ENCODE measurements at regions not wholly inside any gene's neighbourhood (a gene's known extent, or its start where the extent isn't known, plus 50 kb on each side); places are given as distances from the start of the nearest gene placed in this dataset.

DNA sequence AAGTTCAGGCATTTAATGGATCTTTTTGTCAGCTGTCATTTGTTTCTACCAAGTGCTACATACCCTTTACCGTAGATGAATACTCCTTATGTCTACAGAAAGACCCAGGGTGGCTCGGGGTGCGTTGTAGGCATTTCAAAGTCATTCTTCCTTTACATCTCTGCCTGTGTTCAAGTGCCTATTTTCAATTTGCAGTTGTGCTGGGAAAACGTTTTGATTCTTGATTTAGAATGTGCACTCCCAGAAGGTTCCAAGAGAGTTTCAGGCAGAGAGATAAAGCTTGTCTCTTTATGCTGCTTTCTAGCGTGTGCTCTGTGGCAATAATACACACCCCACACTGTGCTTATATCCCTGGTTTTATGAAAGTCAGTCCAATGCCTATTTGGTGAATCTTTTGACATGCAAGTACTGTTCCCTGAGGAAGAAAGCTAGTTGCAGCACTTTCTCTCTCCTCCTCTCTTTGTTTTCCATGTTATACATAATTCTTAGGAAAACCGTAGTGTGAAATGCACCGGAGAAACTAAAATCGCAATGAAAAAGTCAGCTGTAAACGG, 828.1 kb upstream of the ZNF608 start:
- peaks cover 5% of the 10 kb centered on the region for H3K4me1 ChIP-seq (ENCODE audit: control insufficient read depth, insufficient read depth, low read length)
- WGBS (ENCODE audit: insufficient coverage), result no CpG with 5 or more reads among the region's 9 CpGs
- peak overlapping the region; percentile 26 for H3K27ac ChIP-seq (ENCODE audit: low read depth, low read length)
- H3K4me3 ChIP-seq (ENCODE audit: low read depth, low read length), result no peak overlapping the region
- no peaks in the 10 kb centered on the region for H3K36me3 ChIP-seq (ENCODE audit: control insufficient read depth, insufficient read depth, low read length)
- peak in 2 of 6 donors; percentile 45 to 83 for DNase-seq (ENCODE audit: low read depth in 4 of 6, low spot score in 6 of 6)
- H3K9me3 ChIP-seq (ENCODE audit: control insufficient read depth, insufficient read depth, low read length), result no peaks in the 10 kb centered on the region
- no peaks in the 10 kb centered on the region for H3K27me3 ChIP-seq (ENCODE audit: control insufficient read depth, insufficient read depth, low read length)

DNA sequence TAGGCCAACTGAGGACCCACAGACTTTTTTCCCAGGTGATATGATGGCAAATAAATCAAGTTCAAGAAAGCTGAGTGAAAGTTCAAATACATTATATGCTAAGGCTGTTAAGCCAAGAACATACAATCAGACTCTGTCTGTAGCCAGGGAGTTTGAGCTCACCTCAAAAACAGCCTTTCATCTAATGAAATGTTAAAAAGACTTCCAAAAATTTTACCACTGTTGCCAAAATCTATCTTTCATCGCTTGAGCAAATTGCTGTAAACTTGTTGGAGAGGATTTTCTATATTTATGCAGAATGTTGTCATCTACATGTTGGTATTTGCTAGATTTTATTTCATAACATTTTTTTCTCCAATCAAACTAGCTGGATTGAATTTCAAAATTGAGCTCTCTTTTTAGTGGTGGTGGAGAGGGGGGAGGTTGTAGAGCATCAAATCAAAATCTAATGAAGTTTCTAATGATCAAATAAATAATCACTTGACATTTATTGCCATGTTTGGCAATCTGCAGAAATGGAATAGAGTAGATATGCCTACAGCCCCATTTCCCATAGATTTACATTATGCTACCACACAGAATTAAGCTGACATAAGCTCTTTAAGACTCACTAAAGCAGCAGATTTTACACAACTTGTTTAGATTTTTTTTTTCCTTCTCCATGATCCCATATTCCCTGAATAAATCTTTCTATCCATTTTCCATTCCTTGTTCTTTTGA, 828.9 kb upstream of the ZNF608 start:
- Histone ChIP-seq H3K4me1 (ENCODE audit: control insufficient read depth, insufficient read depth, low read length) (peaks cover 5% of the 10 kb centered on the region), H3K9me3 (ENCODE audit: control insufficient read depth, insufficient read depth, low read length) (no peaks in the 10 kb centered on the region), H3K27ac (ENCODE audit: low read depth, low read length) (peak overlapping the region; percentile 58), H3K27me3 (ENCODE audit: control insufficient read depth, insufficient read depth, low read length) (no peaks in the 10 kb centered on the region), H3K36me3 (ENCODE audit: control insufficient read depth, insufficient read depth, low read length) (no peaks in the 10 kb centered on the region), H3K4me3 (ENCODE audit: low read depth, low read length) (no peak overlapping the region)
- no CpG with 5 or more reads among the region's 1 CpG for WGBS (ENCODE audit: insufficient coverage)
- no peak for DNase-seq (ENCODE audit: low read depth in 4 of 6, low spot score in 6 of 6)

DNA sequence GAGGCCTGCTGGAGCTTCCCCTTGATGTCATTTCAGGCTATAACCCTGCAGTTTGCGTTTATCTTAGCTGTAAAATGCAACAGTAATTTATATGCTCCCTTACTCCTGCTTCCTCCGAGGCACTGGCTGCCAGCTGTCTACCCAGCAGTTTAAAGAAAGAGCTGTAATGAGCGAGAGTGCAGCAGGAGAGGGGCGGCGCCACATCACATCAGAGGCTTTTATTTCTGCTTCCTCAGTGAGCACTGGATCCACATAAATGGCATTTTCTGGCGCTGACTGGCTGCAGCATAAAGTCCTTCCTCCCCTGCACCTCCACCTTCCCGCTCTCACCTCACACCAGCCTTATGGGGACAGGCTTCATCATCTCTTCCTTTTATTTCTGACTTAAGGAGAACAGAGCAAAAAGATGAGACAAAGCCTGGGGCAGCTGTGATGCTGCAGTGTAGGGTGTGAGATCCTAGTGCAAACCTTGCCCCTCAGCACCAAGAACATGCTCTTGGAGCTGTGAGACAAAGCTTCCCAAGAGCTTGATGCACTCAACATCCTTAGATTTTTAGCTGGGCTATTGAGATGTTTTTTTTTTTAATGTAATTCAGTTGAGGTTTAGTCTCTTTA, 829.6 kb upstream of the ZNF608 start:
- H3K36me3 ChIP-seq (ENCODE audit: control insufficient read depth, insufficient read depth, low read length), result no peaks in the 10 kb centered on the region
- H3K27me3 ChIP-seq (ENCODE audit: control insufficient read depth, insufficient read depth, low read length), result no peaks in the 10 kb centered on the region
- WGBS (ENCODE audit: insufficient coverage), result 0% methylated on average over 5 of the region's 7 CpGs
- peaks cover 5% of the 10 kb centered on the region for H3K4me1 ChIP-seq (ENCODE audit: control insufficient read depth, insufficient read depth, low read length)
- H3K27ac ChIP-seq (ENCODE audit: low read depth, low read length), result peak overlapping the region; percentile 58
- H3K4me3 ChIP-seq (ENCODE audit: low read depth, low read length), result no peak overlapping the region
- peaks cover 1% of the 10 kb centered on the region for H3K9me3 ChIP-seq (ENCODE audit: control insufficient read depth, insufficient read depth, low read length)
- peak in 3 of 6 donors; percentile 60 to 96 (median 84) for DNase-seq (ENCODE audit: low read depth in 4 of 6, low spot score in 6 of 6)

DNA sequence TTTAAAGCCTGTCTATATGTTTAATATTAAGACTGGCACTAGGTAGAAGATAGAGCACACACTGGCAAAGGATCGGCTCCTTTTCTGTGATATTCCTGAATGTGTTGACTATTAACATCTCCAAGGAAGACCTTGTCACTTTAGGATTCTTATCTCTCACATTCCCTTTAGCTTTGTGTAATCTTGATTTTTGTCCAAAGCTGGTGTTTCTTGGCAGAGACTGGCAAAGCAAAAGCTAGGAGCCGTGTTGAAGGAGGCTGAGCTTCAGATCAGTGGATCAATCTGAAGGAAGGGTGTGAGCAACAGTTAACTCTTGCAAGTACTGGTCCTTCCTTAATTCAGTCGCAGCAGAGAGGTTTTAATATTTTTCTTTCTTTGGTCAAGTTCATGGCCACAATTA, 830.4 kb upstream of the ZNF608 start:
- 0% methylated on average over 1 of the region's 3 CpGs for WGBS (ENCODE audit: insufficient coverage)
- peaks cover 1% of the 10 kb centered on the region for H3K9me3 ChIP-seq (ENCODE audit: control insufficient read depth, insufficient read depth, low read length)
- DNase-seq (ENCODE audit: low read depth in 4 of 6, low spot score in 6 of 6), result peak in 2 of 6 donors; percentile 63 to 68
- no peak overlapping the region for H3K4me3 ChIP-seq (ENCODE audit: low read depth, low read length)
- no peak overlapping the region for H3K27ac ChIP-seq (ENCODE audit: low read depth, low read length)
- H3K36me3 ChIP-seq (ENCODE audit: control insufficient read depth, insufficient read depth, low read length), result no peaks in the 10 kb centered on the region
- no peaks in the 10 kb centered on the region for H3K27me3 ChIP-seq (ENCODE audit: control insufficient read depth, insufficient read depth, low read length)
- peaks cover 5% of the 10 kb centered on the region for H3K4me1 ChIP-seq (ENCODE audit: control insufficient read depth, insufficient read depth, low read length)

DNA sequence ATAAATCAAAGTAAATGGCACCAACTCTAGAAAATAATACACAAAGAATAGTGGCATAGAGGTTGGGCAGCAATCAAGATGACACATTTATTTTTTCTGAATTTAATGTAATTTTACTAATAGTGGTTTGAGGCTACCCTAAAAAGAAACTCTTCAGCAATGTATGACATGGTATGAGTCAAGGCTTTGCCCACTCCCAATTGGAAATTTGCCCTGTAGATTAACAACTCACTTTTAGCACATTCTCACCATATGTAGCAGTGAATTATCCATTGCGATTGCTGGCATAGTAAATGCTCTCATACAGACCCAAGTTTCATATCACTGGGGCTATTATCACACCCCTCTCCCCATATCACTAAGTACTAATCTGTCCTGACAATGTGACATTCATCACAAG, 832.1 kb upstream of the ZNF608 start:
- Histone ChIP-seq H3K9me3 (ENCODE audit: control insufficient read depth, insufficient read depth, low read length) (peaks cover 1% of the 10 kb centered on the region), H3K27ac (ENCODE audit: low read depth, low read length) (no peak overlapping the region), H3K36me3 (ENCODE audit: control insufficient read depth, insufficient read depth, low read length) (no peaks in the 10 kb centered on the region), H3K4me3 (ENCODE audit: low read depth, low read length) (no peak overlapping the region), H3K4me1 (ENCODE audit: control insufficient read depth, insufficient read depth, low read length) (peaks cover 5% of the 10 kb centered on the region), H3K27me3 (ENCODE audit: control insufficient read depth, insufficient read depth, low read length) (no peaks in the 10 kb centered on the region)
- DNase-seq (ENCODE audit: low read depth in 4 of 6, low spot score in 6 of 6), result no peak
- 50% methylated on average over 1 of the region's 1 CpG for WGBS (ENCODE audit: insufficient coverage)

DNA sequence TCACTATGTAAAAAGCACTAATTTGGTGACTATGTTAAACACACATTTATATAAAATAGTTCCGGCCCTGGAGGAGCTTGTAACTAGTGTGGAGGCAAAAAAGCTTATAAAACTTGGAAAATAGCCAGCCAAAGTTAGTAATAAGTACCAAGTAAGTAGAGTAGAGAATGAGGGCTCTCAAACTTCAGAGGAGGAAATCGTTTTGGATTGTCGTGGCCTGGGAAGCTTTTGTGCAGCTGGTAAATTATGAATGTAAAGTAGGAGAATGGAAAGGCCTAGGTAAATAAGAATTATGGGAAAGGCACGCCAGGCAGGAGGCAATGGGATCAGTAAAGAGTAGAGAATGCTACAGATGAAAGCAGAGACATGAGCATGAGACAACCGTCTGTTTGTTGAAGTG, 832.7 kb upstream of the ZNF608 start:
- Histone ChIP-seq H3K27ac (ENCODE audit: low read depth, low read length) (no peak overlapping the region), H3K4me1 (ENCODE audit: control insufficient read depth, insufficient read depth, low read length) (peaks cover 5% of the 10 kb centered on the region), H3K4me3 (ENCODE audit: low read depth, low read length) (no peak overlapping the region), H3K27me3 (ENCODE audit: control insufficient read depth, insufficient read depth, low read length) (no peaks in the 10 kb centered on the region), H3K9me3 (ENCODE audit: control insufficient read depth, insufficient read depth, low read length) (peaks cover 1% of the 10 kb centered on the region), H3K36me3 (ENCODE audit: control insufficient read depth, insufficient read depth, low read length) (no peaks in the 10 kb centered on the region)
- 54% methylated on average over 3 of the region's 5 CpGs for WGBS (ENCODE audit: insufficient coverage)
- no peak for DNase-seq (ENCODE audit: low read depth in 4 of 6, low spot score in 6 of 6)

DNA sequence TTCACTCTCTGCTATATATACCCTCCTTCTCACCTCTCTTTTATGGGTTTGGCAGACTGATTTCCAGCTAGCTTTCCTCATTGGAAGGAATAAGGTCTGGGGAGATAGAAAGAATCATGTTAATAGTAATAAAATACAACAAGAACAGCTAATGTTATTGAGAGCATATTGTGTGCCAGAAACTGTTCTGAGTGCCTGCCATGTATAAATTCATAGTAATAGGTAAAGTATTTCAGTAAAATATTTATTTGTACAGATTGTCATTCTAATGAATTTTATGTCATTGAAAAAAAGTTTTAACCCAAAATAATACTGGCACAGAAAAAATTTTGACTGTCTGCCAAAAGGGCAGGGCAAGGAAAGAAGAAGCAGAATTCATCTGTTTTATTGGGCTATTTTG, 834.9 kb upstream of the ZNF608 start:
- H3K36me3 ChIP-seq (ENCODE audit: control insufficient read depth, insufficient read depth, low read length), result no peaks in the 10 kb centered on the region
- H3K27ac ChIP-seq (ENCODE audit: low read depth, low read length), result no peak overlapping the region
- no peak for DNase-seq (ENCODE audit: low read depth in 4 of 6, low spot score in 6 of 6)
- H3K4me1 ChIP-seq (ENCODE audit: control insufficient read depth, insufficient read depth, low read length), result no peaks in the 10 kb centered on the region
- no peaks in the 10 kb centered on the region for H3K27me3 ChIP-seq (ENCODE audit: control insufficient read depth, insufficient read depth, low read length)
- H3K9me3 ChIP-seq (ENCODE audit: control insufficient read depth, insufficient read depth, low read length), result peaks cover 1% of the 10 kb centered on the region
- H3K4me3 ChIP-seq (ENCODE audit: low read depth, low read length), result no peak overlapping the region

DNA sequence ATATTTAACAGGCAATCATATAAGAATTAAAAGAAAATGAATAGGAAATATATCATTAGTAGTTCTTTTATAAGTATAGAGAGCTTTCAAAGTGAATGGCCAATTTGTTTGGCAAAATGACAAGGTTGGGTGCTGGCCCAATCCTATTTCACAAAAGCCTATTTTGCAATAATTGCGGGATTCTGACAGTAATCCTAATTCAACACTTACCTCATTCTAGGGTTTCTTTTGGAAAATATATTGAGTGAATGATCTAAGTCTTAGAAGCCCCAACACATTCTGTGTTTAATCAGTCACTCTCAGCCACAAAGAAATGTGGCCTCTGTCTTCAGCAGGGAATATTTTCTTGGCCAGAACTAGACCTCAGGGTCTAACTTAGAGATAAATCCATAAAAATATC, 835.9 kb upstream of the ZNF608 start:
- Histone ChIP-seq H3K9me3 (ENCODE audit: control insufficient read depth, insufficient read depth, low read length) (peaks cover 1% of the 10 kb centered on the region), H3K27ac (ENCODE audit: low read depth, low read length) (no peak overlapping the region), H3K36me3 (ENCODE audit: control insufficient read depth, insufficient read depth, low read length) (no peaks in the 10 kb centered on the region), H3K4me1 (ENCODE audit: control insufficient read depth, insufficient read depth, low read length) (no peaks in the 10 kb centered on the region), H3K4me3 (ENCODE audit: low read depth, low read length) (no peak overlapping the region), H3K27me3 (ENCODE audit: control insufficient read depth, insufficient read depth, low read length) (no peaks in the 10 kb centered on the region)
- no CpG with 5 or more reads among the region's 1 CpG for WGBS (ENCODE audit: insufficient coverage)
- peak in 1 of 6 donors; percentile 54 for DNase-seq (ENCODE audit: low read depth in 4 of 6, low spot score in 6 of 6)

DNA sequence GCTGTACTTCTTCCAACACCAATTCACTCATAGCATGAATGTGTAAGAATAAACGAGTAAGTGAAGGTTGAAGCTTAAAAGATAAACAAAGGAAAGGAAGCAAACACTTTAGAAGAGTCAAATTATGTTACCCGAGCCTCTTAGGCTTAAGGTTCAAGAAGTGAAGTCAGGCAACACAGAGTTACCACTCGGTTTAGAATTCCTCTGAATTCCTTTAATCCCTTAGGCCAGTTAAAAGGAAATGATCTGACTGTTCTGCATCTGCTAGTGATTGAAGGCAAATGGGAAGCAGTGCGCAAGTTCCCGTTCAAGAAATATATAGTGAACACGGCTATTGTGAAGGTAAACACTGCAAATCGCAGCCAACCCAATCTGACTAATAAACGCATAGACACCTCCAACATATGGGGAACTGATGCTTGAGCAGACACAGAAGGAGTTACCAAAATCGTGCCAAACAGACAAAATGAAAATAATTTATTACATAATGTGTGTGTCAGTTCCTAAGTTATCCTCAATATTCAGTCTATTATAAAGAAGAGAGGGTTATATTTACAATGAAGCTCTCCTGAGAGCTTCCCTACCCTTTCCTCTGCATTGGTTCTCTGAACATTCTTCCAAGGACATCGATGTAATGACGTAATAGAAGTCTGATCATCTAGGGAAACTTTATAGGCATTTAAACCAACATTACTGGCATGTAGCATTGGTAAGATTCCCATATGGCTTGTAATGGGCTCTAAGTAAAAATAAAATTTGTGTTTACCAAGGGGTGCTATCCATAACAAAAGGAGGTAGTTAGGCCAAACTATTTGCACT, 837.1 kb upstream of the ZNF608 start:
- DNase-seq (ENCODE audit: low read depth in 4 of 6, low spot score in 6 of 6), result peak in 2 of 6 donors; percentile 47 to 49
- Histone ChIP-seq H3K27ac (ENCODE audit: low read depth, low read length) (no peak overlapping the region), H3K4me1 (ENCODE audit: control insufficient read depth, insufficient read depth, low read length) (no peaks in the 10 kb centered on the region), H3K27me3 (ENCODE audit: control insufficient read depth, insufficient read depth, low read length) (no peaks in the 10 kb centered on the region), H3K36me3 (ENCODE audit: control insufficient read depth, insufficient read depth, low read length) (no peaks in the 10 kb centered on the region), H3K9me3 (ENCODE audit: control insufficient read depth, insufficient read depth, low read length) (peaks cover 1% of the 10 kb centered on the region), H3K4me3 (ENCODE audit: low read depth, low read length) (no peak overlapping the region)
- WGBS (ENCODE audit: insufficient coverage), result 80% methylated on average over 1 of the region's 11 CpGs
